ENCODE measurements at regions not wholly inside any gene's neighbourhood (a gene's known extent, or its start where the extent isn't known, plus 50 kb on each side); places are given as distances from the start of the nearest gene placed in this dataset.

- Histone ChIP-seq H3K4me3 (ENCODE audit: low read length) (no peak overlapping the region), H3K9me2 (replicated peaks; ENCODE audit: low read length) (no peaks in the 10 kb centered on the region), H3K4me2 (ENCODE audit: low read length) (no peak overlapping the region), H3K4me1 (ENCODE audit: insufficient read depth, low read length) (no peaks in the 10 kb centered on the region; the same call in 1 of the 2 replicates), H3K36me3 (ENCODE audit: low read depth, low read length) (no peaks in the 10 kb centered on the region), H3K9ac (ENCODE audit: low read length) (no peak overlapping the region), H3K79me2 (ENCODE audit: low read length) (no peaks in the 10 kb centered on the region), H3K27ac (ENCODE audit: low read length) (no peak overlapping the region), H3K27me3 (ENCODE audit: low read length) (peaks cover 25% of the 10 kb centered on the region), H2AFZ (ENCODE audit: low read length) (no peak overlapping the region), H3F3A (ENCODE audit: low read length, unreplicated experiment) (no peaks in the 10 kb centered on the region), H3K9me3 (ENCODE audit: low read length) (peaks cover 11% of the 10 kb centered on the region), H4K20me1 (ENCODE audit: low read length) (no peaks in the 10 kb centered on the region)
- intact Hi-C loops (cut with micrococcal nuclease): no loop called here
- ChIA-PET CTCF (no interaction called here), POLR2A (ENCODE audit: unreplicated experiment) (no interaction called here)
- no TSS peak for BruUV-seq (replicated peaks)
- TF ChIP-seq CTCF (conservative IDR thresholded peaks at IDR 0.05; ENCODE audit: low read depth, low read length) (no peak), EZH2 (IDR thresholded peaks at IDR 0.05; ENCODE audit: low read length, unreplicated experiment) (no peak), EZH2phosphoT487 (IDR thresholded peaks at IDR 0.05; ENCODE audit: borderline replicate concordance, low read length) (no peak)
- DNase-seq (no peak), ATAC-seq (no peak)
Observed at GRCh38 chr20:63074631-63075030, 67.9 kb upstream of the BHLHE23 start.

- Histone ChIP-seq H3K4me2 (ENCODE audit: low read length) (no peak overlapping the region), H3K9me2 (replicated peaks; ENCODE audit: low read length) (no peaks in the 10 kb centered on the region), H3K36me3 (ENCODE audit: low read depth, low read length) (no peaks in the 10 kb centered on the region), H3F3A (ENCODE audit: low read length, unreplicated experiment) (no peaks in the 10 kb centered on the region), H3K79me2 (ENCODE audit: low read length) (no peaks in the 10 kb centered on the region), H4K20me1 (ENCODE audit: low read length) (no peaks in the 10 kb centered on the region), H3K9ac (ENCODE audit: low read length) (no peak overlapping the region), H3K27me3 (ENCODE audit: low read length) (peaks cover 23% of the 10 kb centered on the region), H2AFZ (ENCODE audit: low read length) (no peak overlapping the region), H3K9me3 (ENCODE audit: low read length) (peaks cover 11% of the 10 kb centered on the region), H3K4me3 (ENCODE audit: low read length) (no peak overlapping the region), H3K4me1 (ENCODE audit: insufficient read depth, low read length) (no peaks in the 10 kb centered on the region; the same call in 1 of the 2 replicates), H3K27ac (ENCODE audit: low read length) (no peak overlapping the region)
- ChIA-PET CTCF (no interaction called here), POLR2A (ENCODE audit: unreplicated experiment) (no interaction called here)
- intact Hi-C loops (cut with micrococcal nuclease): no loop called here
- TF ChIP-seq EZH2 (IDR thresholded peaks at IDR 0.05; ENCODE audit: low read length, unreplicated experiment) (no peak), CTCF (conservative IDR thresholded peaks at IDR 0.05; ENCODE audit: low read depth, low read length) (no peak), EZH2phosphoT487 (IDR thresholded peaks at IDR 0.05; ENCODE audit: borderline replicate concordance, low read length) (no peak)
- DNase-seq: no peak
- BruUV-seq (replicated peaks): no TSS peak
- ATAC-seq: no peak
Observed at GRCh38 chr20:63074182-63074581, 67.4 kb upstream of the BHLHE23 start.

- no peak for ATAC-seq
- no peak for DNase-seq
- intact Hi-C loops (cut with micrococcal nuclease): no loop called here
- Histone ChIP-seq H3K9me2 (replicated peaks; ENCODE audit: low read length) (no peaks in the 10 kb centered on the region), H3K79me2 (ENCODE audit: low read length) (no peaks in the 10 kb centered on the region), H3K4me1 (ENCODE audit: insufficient read depth, low read length) (no peaks in the 10 kb centered on the region; the same call in 1 of the 2 replicates), H3K9ac (ENCODE audit: low read length) (no peak overlapping the region), H3K4me2 (ENCODE audit: low read length) (no peak overlapping the region), H4K20me1 (ENCODE audit: low read length) (no peaks in the 10 kb centered on the region), H3K4me3 (ENCODE audit: low read length) (no peak overlapping the region), H3K27me3 (ENCODE audit: low read length) (peaks cover 23% of the 10 kb centered on the region), H2AFZ (ENCODE audit: low read length) (no peak overlapping the region), H3K27ac (ENCODE audit: low read length) (no peak overlapping the region), H3F3A (ENCODE audit: low read length, unreplicated experiment) (no peaks in the 10 kb centered on the region), H3K9me3 (ENCODE audit: low read length) (peaks cover 11% of the 10 kb centered on the region), H3K36me3 (ENCODE audit: low read depth, low read length) (no peaks in the 10 kb centered on the region)
- BruUV-seq (replicated peaks): no TSS peak
- TF ChIP-seq CTCF (conservative IDR thresholded peaks at IDR 0.05; ENCODE audit: low read depth, low read length) (no peak), EZH2 (IDR thresholded peaks at IDR 0.05; ENCODE audit: low read length, unreplicated experiment) (no peak), EZH2phosphoT487 (IDR thresholded peaks at IDR 0.05; ENCODE audit: borderline replicate concordance, low read length) (no peak)
- POLR2A ChIA-PET (ENCODE audit: unreplicated experiment): no interaction called here
- CTCF ChIA-PET: no interaction called here
Observed at GRCh38 chr20:63073738-63074065, 66.9 kb upstream of the BHLHE23 start.

Measured in PC-3 (cell line).